Mesenchymal stem cell (in vitro differentiated cells and primary cell): ENCODE measurements at regions not wholly inside any gene's neighbourhood (a gene's known extent, or its start where the extent isn't known, plus 50 kb on each side); places are given as distances from the start of the nearest gene placed in this dataset.

Experiments
- DNase-seq: peaks from one replicate; pipeline ENCODE4 v3.0.0-alpha.2; 2013
- H2AFZ ChIP-seq: one replicate; pipeline ENCODE4 v1.6.1; 2013; ENCODE audit warnings: low read depth, mild to moderate bottlenecking, control low read depth, inconsistent platforms, low read length, moderate library complexity
- H2AK5ac ChIP-seq: 2 replicates; pipeline ENCODE4 v1.6.1; 2013; ENCODE audit warnings: low read length, moderate library complexity, mild to moderate bottlenecking, inconsistent platforms; ENCODE audit not compliant: severe bottlenecking
- H2BK120ac ChIP-seq: one replicate; pipeline ENCODE4 v1.6.1; 2013; ENCODE audit warnings: low read depth, mild to moderate bottlenecking, inconsistent platforms, low read length, moderate library complexity
- H2BK12ac ChIP-seq, 2 experiments: one replicate each; pipeline ENCODE4 v1.6.1; 2013; ENCODE audit warnings: inconsistent platforms in 2 of 2, low read length in 2 of 2, mild to moderate bottlenecking in 2 of 2, moderate library complexity in 2 of 2, control low read depth in 1 of 2
- H2BK15ac ChIP-seq: one replicate; pipeline ENCODE4 v1.6.1; 2013; ENCODE audit warnings: mild to moderate bottlenecking, low read depth, inconsistent platforms; ENCODE audit not compliant: poor library complexity, severe bottlenecking
- H2BK5ac ChIP-seq: 2 replicates; pipeline ENCODE4 v1.6.1; 2013; ENCODE audit warnings: low read depth, mild to moderate bottlenecking, low read length, control low read depth, inconsistent platforms; ENCODE audit not compliant: poor library complexity, severe bottlenecking
- H3K14ac ChIP-seq, 2 experiments: one replicate each; pipeline ENCODE4 v1.6.1; 2013; ENCODE audit warnings: inconsistent platforms in 2 of 2, low read length in 2 of 2, control low read depth in 1 of 2, mild to moderate bottlenecking in 1 of 2, moderate library complexity in 1 of 2
- H3K18ac ChIP-seq, 2 experiments: one replicate each; pipeline ENCODE4 v1.6.1; 2013; ENCODE audit warnings: inconsistent platforms in 2 of 2, low read length in 2 of 2, control low read depth in 1 of 2, low read depth in 1 of 2, mild to moderate bottlenecking in 1 of 2
- H3K23ac ChIP-seq, 2 experiments: one replicate each; pipeline ENCODE4 v1.6.1; 2013; ENCODE audit warnings: inconsistent platforms in 2 of 2, low read length in 2 of 2, mild to moderate bottlenecking in 2 of 2, moderate library complexity in 2 of 2, control low read depth in 1 of 2
- H3K27ac ChIP-seq: 2 replicates; pipeline ENCODE4 v1.5.1; 2013; ENCODE audit warnings: mild to moderate bottlenecking, moderate library complexity, low read length, control low read depth, inconsistent platforms; ENCODE audit not compliant: poor library complexity, severe bottlenecking
- H3K27me3 ChIP-seq, 2 experiments: 2 replicates each; pipeline versions ENCODE4 v1.6.1 to v1.7.0; 2013; ENCODE audit warnings: low read length in 2 of 2, mild to moderate bottlenecking in 2 of 2, moderate library complexity in 2 of 2, control low read depth in 1 of 2, inconsistent platforms in 1 of 2; ENCODE audit not compliant: control insufficient read depth in 1 of 2, insufficient read depth in 1 of 2
- H3K36me3 ChIP-seq, 2 experiments: 2 replicates each; pipeline versions ENCODE4 v1.6.1 to v1.7.0; 2013; ENCODE audit warnings: low read length in 2 of 2, control low read depth in 1 of 2, inconsistent platforms in 1 of 2, low read depth in 1 of 2, mild to moderate bottlenecking in 1 of 2; ENCODE audit not compliant: insufficient read depth in 2 of 2, control insufficient read depth in 1 of 2
- H3K4ac ChIP-seq, 2 experiments: one replicate each; pipeline ENCODE4 v1.6.1; 2013; ENCODE audit warnings: inconsistent platforms in 2 of 2, low read length in 2 of 2, mild to moderate bottlenecking in 2 of 2, moderate library complexity in 2 of 2, control low read depth in 1 of 2, low read depth in 1 of 2
- H3K4me1 ChIP-seq: 2 replicates; pipeline ENCODE4 v1.6.1; 2013; ENCODE audit warnings: low read depth, low read length, control low read depth; ENCODE audit not compliant: control insufficient read depth, insufficient read depth
- H3K4me2 ChIP-seq: 2 replicates; pipeline ENCODE4 v1.6.1; 2013; ENCODE audit warnings: low read length, mild to moderate bottlenecking, inconsistent platforms; ENCODE audit not compliant: poor library complexity, severe bottlenecking
- H3K4me3 ChIP-seq, 2 experiments: 2 replicates each; pipeline versions ENCODE4 v1.5.1 to v1.7.0; 2013; ENCODE audit warnings: low read length in 2 of 2, mild to moderate bottlenecking in 2 of 2, control low read depth in 1 of 2, low read depth in 1 of 2; ENCODE audit not compliant: insufficient read depth in 1 of 2
- H3K79me1 ChIP-seq: replicated peaks from 2 replicates; pipeline ENCODE4 v1.6.1; 2013; ENCODE audit warnings: mild to moderate bottlenecking, control low read depth, low read length, inconsistent platforms; ENCODE audit not compliant: poor library complexity, severe bottlenecking
- H3K9ac ChIP-seq: 2 replicates; pipeline ENCODE4 v1.7.0; 2013; ENCODE audit warnings: mild to moderate bottlenecking, low read length, moderate library complexity
- H3K9me3 ChIP-seq: 2 replicates; pipeline ENCODE4 v1.7.0; 2013; ENCODE audit warnings: mild to moderate bottlenecking, low read length; ENCODE audit not compliant: control insufficient read depth
- H4K8ac ChIP-seq: one replicate; pipeline ENCODE4 v1.6.1; 2013; ENCODE audit warnings: inconsistent platforms, mild to moderate bottlenecking, low read length, moderate library complexity
- H4K91ac ChIP-seq: one replicate; pipeline ENCODE4 v1.6.1; 2013; ENCODE audit warnings: mild to moderate bottlenecking, low read length, inconsistent platforms
- WGBS: methylation state at CpG from one replicate; pipeline ENCODE4 v1.1.7; 2013; ENCODE audit warnings: mixed read lengths; 5-methylcytosine and 5-hydroxymethylcytosine counted together

- Histone ChIP-seq H3K14ac (no peak overlapping the region), H3K27me3 (peaks cover 10 to 13% of the 10 kb centered on the region in 2 experiments), H3K9me3 (no peaks in the 10 kb centered on the region), H3K36me3 (peaks cover 0 to 2% of the 10 kb centered on the region in 2 experiments), H3K79me1 (no peaks in the 10 kb centered on the region), H3K18ac (no peak overlapping the region), H3K9ac (no peak overlapping the region), H2AK5ac (no peak overlapping the region), H3K27ac (no peak overlapping the region), H3K4me1 (no peaks in the 10 kb centered on the region), H2BK15ac (no peak overlapping the region), H2BK5ac (no peak overlapping the region), H3K4me2 (no peak overlapping the region), H4K91ac (no peak overlapping the region), H2AFZ (no peak overlapping the region), H2BK12ac (no peak overlapping the region), H4K8ac (no peak overlapping the region), H3K4ac (no peak overlapping the region), H3K23ac (no peak overlapping the region), H3K4me3 (no peak overlapping the region), H2BK120ac (no peak overlapping the region)
- WGBS, result 71% methylated on average over 1 of the region's 1 CpG
- DNase-seq, result no peak
These were observed 512.5 kb upstream of the PROK2 start for GRCh38 chr3:72297481-72297880.

GRCh38 chr3:72296477-72297111, 511.6 kb upstream of the PROK2 start:
- no peak overlapping the region for H3K14ac ChIP-seq
- WGBS, result 80% methylated on average over 8 of the region's 8 CpGs
- no peak for DNase-seq

GRCh38 chr3:72295962-72296450, 511.1 kb upstream of the PROK2 start:
- H3K14ac ChIP-seq, result no peak overlapping the region
- H3K18ac ChIP-seq, result no peak overlapping the region
- no peaks in the 10 kb centered on the region for H3K9me3 ChIP-seq
- no peak overlapping the region for H4K8ac ChIP-seq
- H4K91ac ChIP-seq, result no peak overlapping the region
- H2BK5ac ChIP-seq, result no peak overlapping the region
- 95% methylated on average over 7 of the region's 7 CpGs for WGBS
- H3K36me3 ChIP-seq, result no peaks in the 10 kb centered on the region
- H2BK12ac ChIP-seq, result no peak overlapping the region
- H3K23ac ChIP-seq, result peak overlapping the region in 1 of 2 experiments; percentile 15
- peaks cover 23 to 26% of the 10 kb centered on the region in 2 experiments for H3K27me3 ChIP-seq
- H3K27ac ChIP-seq, result no peak overlapping the region
- H3K4me3 ChIP-seq, result no peak overlapping the region
- DNase-seq, result no peak
- H2AFZ ChIP-seq, result no peak overlapping the region
- no peak overlapping the region for H2AK5ac ChIP-seq
- no peak overlapping the region for H3K9ac ChIP-seq
- H2BK120ac ChIP-seq, result no peak overlapping the region
- H3K4ac ChIP-seq, result no peak overlapping the region
- H3K4me1 ChIP-seq, result peaks cover 2% of the 10 kb centered on the region
- no peaks in the 10 kb centered on the region for H3K79me1 ChIP-seq
- no peak overlapping the region for H3K4me2 ChIP-seq
- H2BK15ac ChIP-seq, result no peak overlapping the region

More at GRCh38 chr3:72296477-72297111, 511.6 kb upstream of the PROK2 start:
- Histone ChIP-seq H2BK15ac (no peak overlapping the region), H3K4me3 (no peak overlapping the region), H3K27ac (no peak overlapping the region), H3K4ac (no peak overlapping the region), H4K91ac (no peak overlapping the region), H3K36me3 (no peaks in the 10 kb centered on the region), H3K18ac (no peak overlapping the region), H3K27me3 (peaks cover 17 to 20% of the 10 kb centered on the region in 2 experiments), H3K4me1 (no peaks in the 10 kb centered on the region), H2BK12ac (no peak overlapping the region), H2AFZ (no peak overlapping the region), H2BK5ac (no peak overlapping the region), H4K8ac (no peak overlapping the region), H3K79me1 (no peaks in the 10 kb centered on the region), H3K9ac (no peak overlapping the region), H3K4me2 (no peak overlapping the region), H2AK5ac (no peak overlapping the region), H3K9me3 (no peaks in the 10 kb centered on the region), H2BK120ac (no peak overlapping the region), H3K23ac (no peak overlapping the region)

GRCh38 chr3:72295276-72295961, 510.5 kb upstream of the PROK2 start:
- no peaks in the 10 kb centered on the region for H3K36me3 ChIP-seq

More at GRCh38 chr3:72295276-72295961, 510.5 kb upstream of the PROK2 start:
- H2AFZ ChIP-seq, result no peak overlapping the region
- no peak overlapping the region for H3K4me3 ChIP-seq
- peaks cover 28 to 31% of the 10 kb centered on the region in 2 experiments for H3K27me3 ChIP-seq
- H3K4me2 ChIP-seq, result no peak overlapping the region
- no peak overlapping the region for H3K4ac ChIP-seq
- no peak overlapping the region for H3K9ac ChIP-seq
- no peak overlapping the region for H2AK5ac ChIP-seq
- DNase-seq, result no peak
- no peak overlapping the region for H3K23ac ChIP-seq
- no peak overlapping the region for H2BK15ac ChIP-seq
- 92% methylated on average over 4 of the region's 7 CpGs for WGBS
- no peak overlapping the region for H3K27ac ChIP-seq
- no peaks in the 10 kb centered on the region for H3K9me3 ChIP-seq
- H2BK5ac ChIP-seq, result no peak overlapping the region
- no peak overlapping the region for H3K14ac ChIP-seq
- no peak overlapping the region for H4K8ac ChIP-seq
- no peaks in the 10 kb centered on the region for H3K79me1 ChIP-seq
- H3K4me1 ChIP-seq, result peaks cover 2% of the 10 kb centered on the region
- no peak overlapping the region for H3K18ac ChIP-seq
- no peak overlapping the region for H2BK12ac ChIP-seq
- no peak overlapping the region for H2BK120ac ChIP-seq
- no peak overlapping the region for H4K91ac ChIP-seq
